IMR-90 (cell line): ENCODE measurements at regions not wholly inside any gene's neighbourhood (a gene's known extent, or its start where the extent isn't known, plus 50 kb on each side); places are given as distances from the start of the nearest gene placed in this dataset.

Experiments
- CEBPB ChIP-seq: IDR thresholded peaks from 2 replicates; pipeline ENCODE4 v1.6.1; 2012; ENCODE audit warnings: low read depth, low read length, improper control_type of control experiment
- MXI1 ChIP-seq: IDR thresholded peaks from 2 replicates; pipeline ENCODE4 v1.6.1; 2012; ENCODE audit warnings: low read depth, mild to moderate bottlenecking, low read length, moderate library complexity, borderline replicate concordance
- POLR2A ChIP-seq: IDR thresholded peaks from 2 replicates; pipeline ENCODE4 v1.6.1; 2012; ENCODE audit warnings: mild to moderate bottlenecking, low read depth, low read length
- RAD21 ChIP-seq: IDR thresholded peaks from 2 replicates; pipeline ENCODE4 v1.6.1; 2012; ENCODE audit warnings: low read length, improper control_type of control experiment
- SMC3 ChIP-seq: fragments of 150-350 bp; IDR thresholded peaks from 2 replicates; pipeline ENCODE4 v1.6.1; 2016; ENCODE audit warnings: low read depth, mild to moderate bottlenecking, antibody characterized with exemption, low read length, moderate library complexity
- TF ChIP-seq, protein P1 (sequence below): conservative IDR thresholded peaks from 2 replicates; pipeline ENCODE4 v1.5.1; 2012; ENCODE audit warnings: mild to moderate bottlenecking, low read depth, low read length, improper control_type of control experiment
- TF ChIP-seq, protein P2 (sequence below): fragments of 150-350 bp; IDR thresholded peaks from 2 replicates; pipeline ENCODE4 v1.6.1; 2016; ENCODE audit warnings: low read depth, mild to moderate bottlenecking, low read length, moderate library complexity, borderline replicate concordance
- TF ChIP-seq, protein P3 (sequence below): fragments of 150-350 bp; IDR thresholded peaks from 2 replicates; pipeline ENCODE4 v1.6.1; 2017; ENCODE audit warnings: mild to moderate bottlenecking, antibody characterized with exemption, low read length, low read depth

DNA sequence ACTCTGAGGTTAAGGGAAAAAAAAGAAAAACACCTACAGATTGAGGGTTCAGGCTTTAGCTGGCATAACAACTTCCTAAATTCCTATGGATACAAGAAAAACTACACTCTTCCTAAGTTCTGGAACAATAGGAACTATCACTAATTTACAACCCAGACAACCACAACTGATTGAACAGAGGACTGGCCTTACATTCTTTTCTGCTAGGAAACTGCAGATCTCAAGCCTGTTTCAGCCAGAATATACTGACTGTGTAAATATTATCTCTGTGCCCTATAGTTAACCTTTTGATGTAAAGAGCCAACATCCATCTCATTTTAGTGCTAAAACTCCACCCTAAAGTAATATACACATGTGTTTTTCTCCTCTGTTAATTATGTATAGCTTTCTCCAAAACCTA is 1186.5 kb upstream of the TMPRSS15 start:
- TF ChIP-seq, protein P1, sequence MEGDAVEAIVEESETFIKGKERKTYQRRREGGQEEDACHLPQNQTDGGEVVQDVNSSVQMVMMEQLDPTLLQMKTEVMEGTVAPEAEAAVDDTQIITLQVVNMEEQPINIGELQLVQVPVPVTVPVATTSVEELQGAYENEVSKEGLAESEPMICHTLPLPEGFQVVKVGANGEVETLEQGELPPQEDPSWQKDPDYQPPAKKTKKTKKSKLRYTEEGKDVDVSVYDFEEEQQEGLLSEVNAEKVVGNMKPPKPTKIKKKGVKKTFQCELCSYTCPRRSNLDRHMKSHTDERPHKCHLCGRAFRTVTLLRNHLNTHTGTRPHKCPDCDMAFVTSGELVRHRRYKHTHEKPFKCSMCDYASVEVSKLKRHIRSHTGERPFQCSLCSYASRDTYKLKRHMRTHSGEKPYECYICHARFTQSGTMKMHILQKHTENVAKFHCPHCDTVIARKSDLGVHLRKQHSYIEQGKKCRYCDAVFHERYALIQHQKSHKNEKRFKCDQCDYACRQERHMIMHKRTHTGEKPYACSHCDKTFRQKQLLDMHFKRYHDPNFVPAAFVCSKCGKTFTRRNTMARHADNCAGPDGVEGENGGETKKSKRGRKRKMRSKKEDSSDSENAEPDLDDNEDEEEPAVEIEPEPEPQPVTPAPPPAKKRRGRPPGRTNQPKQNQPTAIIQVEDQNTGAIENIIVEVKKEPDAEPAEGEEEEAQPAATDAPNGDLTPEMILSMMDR = no peak
- no peak for TF ChIP-seq SMC3
- no peak for TF ChIP-seq POLR2A
- TF ChIP-seq, protein P2, sequence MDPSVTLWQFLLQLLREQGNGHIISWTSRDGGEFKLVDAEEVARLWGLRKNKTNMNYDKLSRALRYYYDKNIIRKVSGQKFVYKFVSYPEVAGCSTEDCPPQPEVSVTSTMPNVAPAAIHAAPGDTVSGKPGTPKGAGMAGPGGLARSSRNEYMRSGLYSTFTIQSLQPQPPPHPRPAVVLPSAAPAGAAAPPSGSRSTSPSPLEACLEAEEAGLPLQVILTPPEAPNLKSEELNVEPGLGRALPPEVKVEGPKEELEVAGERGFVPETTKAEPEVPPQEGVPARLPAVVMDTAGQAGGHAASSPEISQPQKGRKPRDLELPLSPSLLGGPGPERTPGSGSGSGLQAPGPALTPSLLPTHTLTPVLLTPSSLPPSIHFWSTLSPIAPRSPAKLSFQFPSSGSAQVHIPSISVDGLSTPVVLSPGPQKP = no peak
- no peak for TF ChIP-seq CEBPB
- no peak for TF ChIP-seq MXI1
- TF ChIP-seq, protein P3, sequence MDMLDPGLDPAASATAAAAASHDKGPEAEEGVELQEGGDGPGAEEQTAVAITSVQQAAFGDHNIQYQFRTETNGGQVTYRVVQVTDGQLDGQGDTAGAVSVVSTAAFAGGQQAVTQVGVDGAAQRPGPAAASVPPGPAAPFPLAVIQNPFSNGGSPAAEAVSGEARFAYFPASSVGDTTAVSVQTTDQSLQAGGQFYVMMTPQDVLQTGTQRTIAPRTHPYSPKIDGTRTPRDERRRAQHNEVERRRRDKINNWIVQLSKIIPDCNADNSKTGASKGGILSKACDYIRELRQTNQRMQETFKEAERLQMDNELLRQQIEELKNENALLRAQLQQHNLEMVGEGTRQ = no peak
- TF ChIP-seq RAD21 = no peak
